Naive thymus-derived CD4-positive, alpha-beta T cell (primary cell): ENCODE measurements at regions not wholly inside any gene's neighbourhood (a gene's known extent, or its start where the extent isn't known, plus 50 kb on each side); places are given as distances from the start of the nearest gene placed in this dataset.

Source experiments
- ATAC-seq: fragments of 150-1000 bp; cut with Tn5 transposase; 2 replicates; pipeline ENCODE4 v1.10.0; 2021; ENCODE audit warnings: mild to moderate bottlenecking, moderate library complexity
- CTCF ChIA-PET: fragments of 350-600 bp; sonication (Branson Sonifier 250); formaldehyde crosslinking; loops from one replicate; lab custom pipeline; 2021; ENCODE audit warnings: antibody characterized with exemption; lab: Charles Lee
- POLR2A ChIA-PET: fragments of 350-600 bp; sonication (Branson Sonifier 250); formaldehyde crosslinking; loops from one replicate; lab custom pipeline; 2021; ENCODE audit warnings: antibody characterized with exemption, inconsistent platforms; lab: Charles Lee
- DNase-seq, 9 donors: peaks; one replicate each; pipeline versions ENCODE4 v3.0.0 to v3.0.0-alpha.2; 2020 to 2022; ENCODE audit warnings: mixed read lengths in 1 of 9
- H3K27ac ChIP-seq: one replicate; pipeline ENCODE4 v1.7.0; 2013; ENCODE audit warnings: mild to moderate bottlenecking, low read depth, low read length, moderate library complexity
- H3K27me3 ChIP-seq, 2 donors: one replicate each; pipeline ENCODE4 v1.7.0; 2013; ENCODE audit warnings: low read length in 2 of 2, mild to moderate bottlenecking in 2 of 2, moderate library complexity in 2 of 2; ENCODE audit not compliant: control insufficient read depth in 2 of 2, insufficient read depth in 2 of 2
- H3K36me3 ChIP-seq, 3 experiments: 1 replicate in 2 of 3; 2 replicates in 1 of 3; pipeline ENCODE4 v1.7.0; 2013; ENCODE audit warnings: low read length in 3 of 3, mild to moderate bottlenecking in 3 of 3, moderate library complexity in 1 of 3; ENCODE audit not compliant: insufficient read depth in 3 of 3, control insufficient read depth in 2 of 3
- H3K4me1 ChIP-seq, 2 donors: one replicate each; pipeline ENCODE4 v1.7.0; 2013; ENCODE audit warnings: low read length in 2 of 2, mild to moderate bottlenecking in 2 of 2, moderate library complexity in 1 of 2; ENCODE audit not compliant: control insufficient read depth in 2 of 2, insufficient read depth in 2 of 2
- H3K4me3 ChIP-seq: 2 replicates; pipeline ENCODE4 v1.7.0; 2013; ENCODE audit warnings: mild to moderate bottlenecking, low read length
- H3K9me3 ChIP-seq, 3 experiments: 1 replicate in 2 of 3; 2 replicates in 1 of 3; pipeline ENCODE4 v1.7.0; 2013; ENCODE audit warnings: low read length in 3 of 3; ENCODE audit not compliant: control insufficient read depth in 2 of 3
- H3K27ac Mint-ChIP-seq, 9 donors: one replicate each; pipeline ENCODE4 v1.8.0; 2020 to 2022; ENCODE audit warnings: mixed read lengths in 9 of 9, mild to moderate bottlenecking in 8 of 9, moderate library complexity in 5 of 9, inconsistent platforms in 2 of 9
- H3K27me3 Mint-ChIP-seq, 5 donors: one replicate each; pipeline ENCODE4 v1.8.0; 2021 to 2022; ENCODE audit warnings: mixed read lengths in 5 of 5, mild to moderate bottlenecking in 1 of 5
- H3K36me3 Mint-ChIP-seq, 5 donors: one replicate each; pipeline ENCODE4 v1.8.0; 2020 to 2022; ENCODE audit warnings: mixed read lengths in 5 of 5, mild to moderate bottlenecking in 3 of 5, inconsistent platforms in 1 of 5
- H3K4me1 Mint-ChIP-seq, 7 donors: one replicate each; pipeline ENCODE4 v1.8.0; 2020 to 2022; ENCODE audit warnings: mixed read lengths in 7 of 7, mild to moderate bottlenecking in 3 of 7, inconsistent platforms in 1 of 7
- H3K4me3 Mint-ChIP-seq, 10 donors: one replicate each; pipeline ENCODE4 v1.8.0; 2020 to 2022; ENCODE audit warnings: mild to moderate bottlenecking in 10 of 10, mixed read lengths in 10 of 10, moderate library complexity in 6 of 10, inconsistent platforms in 2 of 10
- H3K9me3 Mint-ChIP-seq, 11 donors: one replicate each; pipeline ENCODE4 v1.8.0; 2020 to 2022; ENCODE audit warnings: mixed read lengths in 11 of 11, mild to moderate bottlenecking in 4 of 11, inconsistent platforms in 1 of 11, moderate library complexity in 1 of 11
- intact Hi-C, 2 donors: fragments of 100-400 bp; cut with micrococcal nuclease; formaldehyde crosslinking; loops; one replicate each; pipeline ENCODE4 v1.15.1; 2023

DNA sequence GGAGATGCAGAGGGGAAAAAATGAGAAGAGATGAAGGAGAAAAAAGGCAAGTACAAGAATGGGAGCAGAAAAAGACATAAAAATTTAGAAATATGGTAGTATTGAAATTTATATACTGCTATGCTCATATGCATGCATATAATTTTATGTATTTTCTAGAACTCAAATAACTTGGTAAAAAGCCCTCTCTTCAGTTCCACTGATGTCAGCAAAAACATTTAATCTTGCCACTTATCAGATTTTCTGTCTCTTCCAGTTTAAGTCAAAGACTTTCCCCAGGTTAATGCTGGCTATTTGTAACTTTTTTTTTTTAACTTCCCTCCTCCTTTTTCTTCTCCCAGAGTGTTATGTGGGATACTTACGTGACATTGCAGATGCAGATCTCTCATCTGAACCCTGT is 617.5 kb upstream of the CPEB2 start:
- Mint-ChIP-seq H3K4me1 (peaks cover 0 to 2% (median 0%) of the 10 kb centered on the region in 7 donors), H3K9me3 (peaks cover 0 to 5% (median 0%) of the 10 kb centered on the region in 11 donors), H3K27ac (no peak overlapping the region), H3K27me3 (peaks cover 0 to 11% (median 3%) of the 10 kb centered on the region in 5 donors), H3K4me3 (no peak overlapping the region), H3K36me3 (no peaks in the 10 kb centered on the region)
- Histone ChIP-seq H3K4me1 (no peaks in the 10 kb centered on the region), H3K27me3 (no peaks in the 10 kb centered on the region), H3K27ac (no peak overlapping the region), H3K4me3 (no peak overlapping the region), H3K36me3 (no peaks in the 10 kb centered on the region), H3K9me3 (no peaks in the 10 kb centered on the region)
- ATAC-seq: no peak
- POLR2A ChIA-PET: no interaction called here
- CTCF ChIA-PET: no interaction called here
- no peak for DNase-seq
- intact Hi-C loops: no loop called here

DNA sequence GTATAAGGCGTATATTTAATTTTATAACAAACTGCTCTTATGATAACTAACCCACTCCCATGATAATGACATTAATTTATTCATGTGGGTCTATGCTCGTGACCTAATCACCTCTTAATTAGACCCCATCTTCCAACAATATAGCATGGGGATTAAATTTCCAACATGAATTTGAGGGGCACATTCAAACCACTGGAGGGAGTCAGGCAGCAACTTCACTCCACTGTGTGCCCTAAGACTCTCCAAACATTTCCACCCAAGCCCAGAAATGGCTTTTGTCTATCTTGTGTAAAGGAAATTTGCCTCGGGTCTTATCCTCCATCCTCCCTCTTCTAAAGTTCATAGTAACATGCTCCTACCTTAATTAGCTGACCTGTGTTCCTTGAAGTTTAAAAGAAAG is 616.1 kb upstream of the CPEB2 start:
- CTCF ChIA-PET: no interaction called here
- H3K4me1 Mint-ChIP-seq: peaks cover 0 to 2% (median 0%) of the 10 kb centered on the region in 7 donors
- no peak overlapping the region for H3K27ac Mint-ChIP-seq

DNA sequence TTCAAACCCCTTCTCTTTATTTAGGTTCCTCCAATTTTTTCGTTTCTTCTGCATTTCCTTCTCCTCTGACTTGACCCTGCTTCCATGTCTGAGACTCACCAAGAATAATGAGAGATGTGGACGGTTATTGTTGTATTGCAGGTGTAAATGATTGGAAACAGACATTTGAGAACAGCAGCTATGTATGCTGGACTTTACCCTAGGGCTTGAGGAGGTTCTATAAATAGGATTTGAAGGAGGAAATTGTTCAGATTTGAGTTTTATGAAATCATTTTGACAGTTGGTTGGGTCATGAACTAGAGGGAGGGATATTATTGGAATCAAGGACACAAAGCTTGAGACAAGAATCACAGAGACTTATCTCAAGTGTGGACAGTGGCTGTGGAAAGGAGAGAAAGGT is 614.6 kb upstream of the CPEB2 start:
- Histone ChIP-seq H3K27ac (no peak overlapping the region), H3K4me3 (no peak overlapping the region), H3K36me3 (no peaks in the 10 kb centered on the region), H3K4me1 (no peaks in the 10 kb centered on the region), H3K27me3 (no peaks in the 10 kb centered on the region), H3K9me3 (no peaks in the 10 kb centered on the region)
- ChIA-PET CTCF (no interaction called here), POLR2A (no interaction called here)
- DNase-seq (no peak), ATAC-seq (no peak)
- intact Hi-C loops: no loop called here
- Mint-ChIP-seq H3K4me1 (peaks cover 0 to 2% (median 0%) of the 10 kb centered on the region in 7 donors), H3K27ac (no peak overlapping the region), H3K36me3 (no peaks in the 10 kb centered on the region), H3K4me3 (no peak overlapping the region), H3K9me3 (peaks cover 0 to 4% (median 0%) of the 10 kb centered on the region in 11 donors), H3K27me3 (peaks cover 0 to 11% (median 3%) of the 10 kb centered on the region in 5 donors)

More for the DNA sequence above, 616.1 kb upstream of the CPEB2 start:
- Histone ChIP-seq H3K36me3 (no peaks in the 10 kb centered on the region), H3K4me1 (no peaks in the 10 kb centered on the region), H3K4me3 (no peak overlapping the region), H3K27ac (no peak overlapping the region), H3K9me3 (no peaks in the 10 kb centered on the region), H3K27me3 (no peaks in the 10 kb centered on the region)
- POLR2A ChIA-PET: no interaction called here
- no peak overlapping the region for H3K4me3 Mint-ChIP-seq
- DNase-seq: no peak
- intact Hi-C loops: no loop called here
- peaks cover 0 to 5% (median 0%) of the 10 kb centered on the region in 11 donors for H3K9me3 Mint-ChIP-seq
- H3K27me3 Mint-ChIP-seq: peaks cover 0 to 11% (median 3%) of the 10 kb centered on the region in 5 donors
- no peaks in the 10 kb centered on the region for H3K36me3 Mint-ChIP-seq
- ATAC-seq: no peak

DNA sequence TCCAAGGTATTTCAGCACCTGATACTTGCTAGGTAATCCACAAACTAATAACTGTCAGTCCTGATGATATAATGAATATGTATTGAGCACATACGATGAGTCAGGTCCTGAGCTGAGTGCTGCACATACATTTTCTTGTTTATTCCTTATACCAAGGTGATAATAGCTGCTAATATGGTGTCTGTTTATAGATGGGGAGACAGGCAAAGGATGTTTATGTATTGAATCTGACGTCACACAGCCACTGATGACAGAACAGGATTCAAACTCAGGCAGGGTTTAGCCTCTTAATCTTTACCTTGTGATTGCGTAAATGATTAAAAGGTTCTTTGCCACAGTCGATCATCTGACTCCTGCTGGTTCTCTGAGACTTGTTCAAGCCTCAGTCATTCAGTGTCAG is 609.9 kb upstream of the CPEB2 start:
- Histone ChIP-seq H3K27me3 (no peaks in the 10 kb centered on the region), H3K4me3 (no peak overlapping the region), H3K9me3 (no peaks in the 10 kb centered on the region), H3K36me3 (no peaks in the 10 kb centered on the region), H3K4me1 (no peaks in the 10 kb centered on the region), H3K27ac (no peak overlapping the region)
- peaks cover 0 to 6% (median 0%) of the 10 kb centered on the region in 11 donors for H3K9me3 Mint-ChIP-seq
- no peaks in the 10 kb centered on the region for H3K36me3 Mint-ChIP-seq
- no peak overlapping the region for H3K4me3 Mint-ChIP-seq
- DNase-seq (no peak), ATAC-seq (no peak)
- no peak overlapping the region for H3K27ac Mint-ChIP-seq
- intact Hi-C loops: no loop called here
- CTCF ChIA-PET: no interaction called here
- peaks cover 0 to 5% (median 0%) of the 10 kb centered on the region in 5 donors for H3K27me3 Mint-ChIP-seq
- POLR2A ChIA-PET: no interaction called here
- H3K4me1 Mint-ChIP-seq: no peaks in the 10 kb centered on the region

DNA sequence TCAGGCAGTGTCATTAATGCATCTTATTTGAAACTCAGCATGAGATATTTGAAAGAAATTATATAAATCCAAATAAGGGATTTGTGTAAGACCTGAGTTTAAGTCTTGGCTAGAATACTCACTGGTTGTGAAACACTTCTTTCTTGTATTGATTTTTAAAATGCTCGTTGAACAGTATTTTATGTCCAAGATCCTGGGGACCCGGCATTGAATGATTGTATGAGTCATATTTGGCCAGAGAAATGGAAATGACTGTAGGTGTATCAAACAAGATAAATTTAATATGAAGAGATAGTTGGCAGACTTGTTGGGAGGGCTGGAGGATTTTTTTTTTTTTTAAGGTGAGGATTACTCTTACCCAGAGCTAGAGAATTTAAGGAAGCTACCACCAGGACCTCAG is 606.1 kb upstream of the CPEB2 start:
- no peak overlapping the region for H3K27ac Mint-ChIP-seq
- H3K9me3 ChIP-seq: no peaks in the 10 kb centered on the region
- H3K4me1 Mint-ChIP-seq: no peaks in the 10 kb centered on the region
- no peak for ATAC-seq
- H3K36me3 Mint-ChIP-seq: no peaks in the 10 kb centered on the region
- no peak overlapping the region for H3K4me3 ChIP-seq
- H3K27me3 ChIP-seq: no peaks in the 10 kb centered on the region
- ChIA-PET CTCF (no interaction called here), POLR2A (no interaction called here)
- no peak overlapping the region for H3K27ac ChIP-seq
- no peaks in the 10 kb centered on the region for H3K36me3 ChIP-seq
- intact Hi-C loops: no loop called here
- DNase-seq: no peak
- peaks cover 0 to 10% (median 5%) of the 10 kb centered on the region in 11 donors for H3K9me3 Mint-ChIP-seq
- H3K4me3 Mint-ChIP-seq: no peak overlapping the region
- H3K27me3 Mint-ChIP-seq: peaks cover 0 to 3% (median 0%) of the 10 kb centered on the region in 5 donors
- H3K4me1 ChIP-seq: no peaks in the 10 kb centered on the region

DNA sequence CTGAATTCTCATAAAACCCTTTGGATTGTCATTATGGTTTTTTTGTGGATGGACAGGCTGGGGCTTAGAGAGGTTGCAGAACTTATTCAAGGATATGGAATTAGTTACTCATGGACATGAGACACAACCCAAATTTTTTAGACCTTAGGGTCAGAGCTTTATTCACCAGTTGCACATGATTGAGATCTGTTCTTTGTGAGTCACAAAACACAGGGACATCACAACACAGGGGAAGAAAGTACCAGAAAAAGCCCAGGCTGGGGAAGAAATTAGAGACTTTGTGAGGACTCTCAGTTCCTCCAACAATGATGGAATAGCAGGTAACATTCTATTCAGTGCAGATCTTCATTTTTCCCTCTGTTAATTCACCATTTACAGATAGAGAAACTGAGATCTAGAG is 602.4 kb upstream of the CPEB2 start:
- Mint-ChIP-seq H3K27ac (no peak overlapping the region), H3K9me3 (peaks cover 0 to 30% (median 6%) of the 10 kb centered on the region in 11 donors), H3K36me3 (no peaks in the 10 kb centered on the region), H3K4me1 (no peaks in the 10 kb centered on the region), H3K27me3 (peaks cover 0 to 10% (median 9%) of the 10 kb centered on the region in 5 donors), H3K4me3 (no peak overlapping the region)
- POLR2A ChIA-PET: no interaction called here
- intact Hi-C loops: no loop called here
- CTCF ChIA-PET: no interaction called here
- Histone ChIP-seq H3K27me3 (no peaks in the 10 kb centered on the region), H3K9me3 (no peaks in the 10 kb centered on the region), H3K27ac (no peak overlapping the region), H3K4me1 (no peaks in the 10 kb centered on the region), H3K4me3 (no peak overlapping the region), H3K36me3 (no peaks in the 10 kb centered on the region)
- DNase-seq (no peak), ATAC-seq (peak; percentile 16)

DNA sequence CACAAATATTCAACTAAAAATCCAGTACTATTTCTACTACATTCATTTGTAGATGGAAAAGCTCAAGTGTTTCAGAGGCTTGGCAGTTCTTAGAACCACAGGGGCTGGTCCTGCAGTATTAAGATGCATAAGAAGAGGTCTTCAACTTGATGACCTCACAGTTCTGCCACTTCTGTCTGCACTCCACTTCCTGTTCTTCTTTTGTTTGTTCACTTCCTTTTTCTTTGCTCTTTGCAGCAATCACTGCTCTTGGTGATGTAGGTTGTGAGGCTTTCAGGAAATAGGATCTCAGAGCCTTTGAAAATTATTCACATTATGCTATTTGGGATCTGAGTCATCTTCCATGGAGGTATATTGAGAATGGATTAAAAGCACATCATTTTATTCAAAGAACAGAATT is 602.0 kb upstream of the CPEB2 start:
- H3K36me3 Mint-ChIP-seq: no peaks in the 10 kb centered on the region
- Histone ChIP-seq H3K9me3 (no peaks in the 10 kb centered on the region), H3K36me3 (no peaks in the 10 kb centered on the region), H3K4me1 (no peaks in the 10 kb centered on the region), H3K27me3 (no peaks in the 10 kb centered on the region), H3K27ac (no peak overlapping the region), H3K4me3 (no peak overlapping the region)
- POLR2A ChIA-PET: no interaction called here
- H3K4me3 Mint-ChIP-seq: no peak overlapping the region
- intact Hi-C loops: no loop called here
- DNase-seq: no peak
- H3K9me3 Mint-ChIP-seq: peaks cover 0 to 30% (median 6%) of the 10 kb centered on the region in 11 donors
- no peaks in the 10 kb centered on the region for H3K4me1 Mint-ChIP-seq
- CTCF ChIA-PET: no interaction called here
- H3K27me3 Mint-ChIP-seq: peaks cover 0 to 10% (median 9%) of the 10 kb centered on the region in 5 donors
- no peak overlapping the region for H3K27ac Mint-ChIP-seq
- ATAC-seq: peak; percentile 46
